ENCODE measurements at regions not wholly inside any gene's neighbourhood (a gene's known extent, or its start where the extent isn't known, plus 50 kb on each side); places are given as distances from the start of the nearest gene placed in this dataset.
"Not testable (repeated sequence)": the region's sequence is repeated elsewhere in the genome, so short reads cannot be mapped to it uniquely, and the experiment has no call there.

DNA sequence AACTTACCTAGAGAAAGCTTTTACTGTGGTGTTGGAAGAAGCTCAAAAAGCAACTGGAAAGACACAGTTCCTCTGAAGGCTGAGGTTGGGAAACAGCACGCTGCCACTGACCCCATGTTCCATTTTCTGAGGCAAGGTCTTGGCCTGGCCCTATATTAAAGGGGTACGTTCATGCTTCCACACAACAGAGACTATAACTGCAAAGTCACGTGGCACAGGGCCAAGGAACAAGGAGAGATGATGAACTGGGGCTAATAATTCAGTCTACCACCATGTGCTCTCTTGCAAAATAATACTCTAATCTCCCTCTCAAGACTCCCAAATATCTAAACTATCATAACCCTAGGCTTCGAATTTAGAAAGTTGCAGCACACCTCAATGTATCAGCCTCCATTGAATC lies 381.6 kb downstream of the DSEL start:
- no peak for DNase-seq (ENCODE audit: low read depth)

GRCh38 chr18:67133669-67134068 lies 382.9 kb downstream of the DSEL start:
- DNase-seq (ENCODE audit: low read depth): no peak

GRCh38 chr18:67132919-67133318 lies 383.6 kb downstream of the DSEL start:
- no peak for DNase-seq (ENCODE audit: low read depth)

DNA sequence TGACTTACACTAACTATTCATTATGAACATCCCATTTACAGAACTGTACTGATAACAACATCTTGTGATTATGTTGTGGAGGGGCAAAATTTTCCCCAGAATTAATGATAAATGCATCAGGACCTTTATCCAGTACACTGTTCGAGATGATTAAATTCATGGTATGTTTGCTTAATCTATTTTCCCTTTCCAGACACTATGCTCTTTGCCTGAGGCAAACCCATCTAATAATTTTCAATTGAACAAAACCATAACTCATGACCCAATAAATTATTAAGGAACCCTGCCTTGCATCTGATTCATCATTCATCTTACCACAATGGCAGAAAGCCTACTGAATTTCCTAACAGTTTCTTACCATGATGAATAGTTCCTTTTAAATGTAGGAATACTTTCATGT lies 385.0 kb downstream of the DSEL start:
- no peak for DNase-seq (ENCODE audit: low read depth)

GRCh38 chr18:67126751-67127150 lies 389.8 kb downstream of the DSEL start:
- DNase-seq (ENCODE audit: low read depth): not testable (repeated sequence)

DNA sequence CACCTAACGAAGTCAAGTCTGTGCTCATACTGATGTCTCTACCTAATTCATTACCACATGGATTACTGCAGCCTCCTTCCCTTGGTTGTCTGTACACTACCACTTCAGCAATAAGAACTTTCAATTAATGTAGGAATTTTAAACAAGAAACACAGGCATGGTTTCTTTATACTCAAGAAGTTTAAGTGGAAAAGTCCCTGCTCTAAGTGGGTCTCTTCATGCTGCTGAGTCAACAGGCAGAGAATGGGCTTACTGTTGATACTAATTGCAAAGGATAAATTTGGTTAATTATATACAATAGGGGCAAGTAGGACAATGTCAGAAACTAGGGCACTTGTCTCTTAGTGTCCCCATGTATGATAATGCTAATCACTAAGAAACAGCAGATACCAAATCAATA lies 392.6 kb downstream of the DSEL start:
- DNase-seq (ENCODE audit: low read depth): no peak

DNA sequence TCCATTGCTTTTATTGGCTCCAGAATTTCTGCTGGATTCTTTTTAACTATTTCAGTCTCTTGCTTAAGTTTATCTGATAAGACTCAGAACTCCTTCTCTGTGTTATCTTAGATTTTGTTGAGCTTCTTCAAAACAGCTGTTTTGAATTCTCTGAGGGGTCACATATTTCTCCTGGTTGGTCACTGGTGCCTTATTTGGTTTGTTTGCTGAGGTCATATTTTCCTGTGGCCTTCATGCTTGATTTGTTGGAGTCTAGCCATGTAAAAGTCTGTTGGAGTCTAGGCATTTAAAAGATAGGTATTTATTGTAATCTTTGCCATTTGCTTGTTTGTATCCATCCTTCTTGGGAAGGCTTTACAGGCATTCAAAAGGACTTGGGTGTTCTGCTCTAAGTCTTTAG lies 398.7 kb downstream of the DSEL start:
- DNase-seq (ENCODE audit: low read depth): no peak

GRCh38 chr18:67109535-67109934 lies 407.0 kb downstream of the DSEL start:
- DNase-seq (ENCODE audit: low read depth): no peak

GRCh38 chr18:67108894-67109293 lies 407.6 kb downstream of the DSEL start:
- DNase-seq (ENCODE audit: low read depth): no peak

DNA sequence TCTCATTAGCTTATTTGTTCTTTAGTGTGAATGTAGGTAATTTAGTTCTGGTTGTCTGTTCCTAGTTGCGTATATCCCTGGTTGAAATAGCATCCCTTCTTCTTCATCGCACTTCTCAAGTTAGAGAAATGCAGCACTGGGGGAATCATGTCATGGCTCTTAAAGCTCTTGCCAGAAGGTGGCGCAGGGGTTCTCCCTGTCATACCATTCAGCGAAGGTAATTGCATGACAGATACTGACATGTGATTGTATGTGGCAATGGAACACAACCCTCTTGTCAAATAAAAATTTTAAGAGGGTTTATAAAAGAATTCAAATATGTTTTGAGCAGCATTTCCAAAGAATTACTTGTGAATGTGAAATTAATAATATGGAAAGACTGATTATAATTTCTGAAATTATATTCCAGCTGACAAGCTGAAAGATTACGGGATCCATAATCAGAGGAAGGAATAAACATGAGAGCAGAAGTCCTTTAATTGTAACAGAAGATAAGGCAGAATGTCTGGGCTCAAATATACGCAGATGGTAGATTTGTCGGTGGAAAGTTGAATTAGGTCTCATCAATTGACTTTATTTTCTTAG lies 411.7 kb downstream of the DSEL start:
- peak; percentile 10 for DNase-seq (ENCODE audit: low read depth)

- no peak for DNase-seq (ENCODE audit: low read depth)
Observed at GRCh38 chr18:67094123-67094522, 422.4 kb downstream of the DSEL start.

GRCh38 chr18:67092141-67092540 lies 424.4 kb downstream of the DSEL start:
- DNase-seq (ENCODE audit: low read depth): no peak

- DNase-seq (ENCODE audit: low read depth): no peak
Observed at GRCh38 chr18:67081482-67082211, 434.9 kb downstream of the DSEL start.

- no peak for DNase-seq (ENCODE audit: low read depth)
Observed at GRCh38 chr18:67080601-67081000, 435.9 kb downstream of the DSEL start.

GRCh38 chr18:67074309-67074708 lies 442.2 kb downstream of the DSEL start:
- DNase-seq (ENCODE audit: low read depth): no peak

DNA sequence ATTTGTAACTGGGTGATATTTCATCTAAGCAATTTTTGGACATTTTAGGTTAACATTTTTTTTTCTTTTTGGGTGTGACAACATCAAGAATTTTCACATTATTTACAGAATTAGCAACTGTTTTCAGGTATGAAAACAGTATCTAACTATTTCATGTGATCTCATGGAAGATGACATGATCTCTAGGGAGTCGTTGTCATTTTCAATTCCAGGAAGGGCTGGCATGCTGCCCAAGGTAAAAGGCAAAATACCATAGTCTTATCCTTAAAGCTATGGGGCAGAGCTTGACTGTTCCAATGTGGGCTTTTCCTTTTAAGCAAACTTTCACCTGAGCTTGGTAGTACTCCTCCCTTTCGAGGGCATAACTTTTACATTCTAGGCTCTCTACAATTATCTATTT lies 443.7 kb downstream of the DSEL start:
- DNase-seq (ENCODE audit: low read depth): no peak

DNA sequence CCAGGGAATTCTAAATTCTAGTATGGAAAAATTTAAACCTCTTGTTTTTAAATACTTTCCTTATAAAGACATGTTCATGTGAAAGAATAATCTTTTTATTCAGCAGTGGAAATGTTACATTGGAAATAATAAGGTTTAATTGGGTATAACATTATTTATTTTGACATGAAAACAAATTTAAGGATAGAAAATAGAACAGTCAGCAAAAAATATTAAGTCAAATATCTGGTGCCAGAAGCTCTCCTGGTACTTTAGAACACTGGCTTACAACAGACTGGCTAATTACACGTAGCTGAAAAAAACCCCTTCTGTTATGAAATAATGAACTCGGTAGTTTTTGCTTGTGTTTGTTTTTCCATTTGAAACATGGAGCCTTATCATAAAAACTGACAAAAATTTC lies 447.9 kb downstream of the DSEL start:
- DNase-seq (ENCODE audit: low read depth): no peak

GRCh38 chr18:67047334-67047733 lies 443.4 kb upstream of the CDH19 start:
- no peak for DNase-seq (ENCODE audit: low read depth)

- no peak for DNase-seq (ENCODE audit: low read depth)
Observed at GRCh38 chr18:67043276-67043675, 439.4 kb upstream of the CDH19 start.

DNA sequence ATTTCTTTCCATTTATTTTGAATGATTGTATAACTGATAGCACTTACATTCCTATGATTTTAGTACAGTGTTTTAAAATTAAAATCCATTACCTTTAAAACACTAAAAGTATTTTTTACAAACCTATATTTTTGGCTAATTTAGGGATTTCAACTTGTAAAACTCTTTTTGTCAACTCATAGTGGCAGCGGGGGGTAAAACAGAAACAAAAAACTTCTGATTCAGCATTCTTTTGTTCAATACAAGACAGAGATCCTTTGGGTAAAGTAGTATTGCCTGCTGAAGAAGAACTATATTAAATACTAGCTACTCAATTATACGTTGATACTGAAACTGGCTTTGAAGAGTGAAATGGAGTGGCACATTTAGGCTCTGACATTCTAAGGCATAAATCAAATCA lies 437.4 kb upstream of the CDH19 start:
- DNase-seq (ENCODE audit: low read depth): no peak

DNA sequence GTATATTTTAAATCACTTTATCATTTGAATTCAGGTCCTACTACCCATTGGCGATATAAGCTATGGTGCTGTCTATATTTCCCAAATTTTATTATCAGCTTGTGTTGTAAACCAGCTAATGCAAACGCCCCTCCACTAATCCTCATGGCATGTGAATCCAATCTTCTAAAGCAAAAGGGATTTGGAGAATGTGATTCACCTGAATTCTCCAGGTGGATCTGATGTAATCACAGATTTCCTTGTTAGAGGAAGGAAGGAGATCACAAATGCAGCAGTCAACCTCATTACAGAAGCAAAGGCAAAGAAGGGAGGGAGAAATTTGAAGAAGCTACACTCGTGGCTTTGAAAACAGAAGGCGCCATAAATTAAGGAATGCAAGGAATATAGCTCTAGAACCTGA lies 431.1 kb upstream of the CDH19 start:
- no peak for DNase-seq (ENCODE audit: low read depth)

DNA sequence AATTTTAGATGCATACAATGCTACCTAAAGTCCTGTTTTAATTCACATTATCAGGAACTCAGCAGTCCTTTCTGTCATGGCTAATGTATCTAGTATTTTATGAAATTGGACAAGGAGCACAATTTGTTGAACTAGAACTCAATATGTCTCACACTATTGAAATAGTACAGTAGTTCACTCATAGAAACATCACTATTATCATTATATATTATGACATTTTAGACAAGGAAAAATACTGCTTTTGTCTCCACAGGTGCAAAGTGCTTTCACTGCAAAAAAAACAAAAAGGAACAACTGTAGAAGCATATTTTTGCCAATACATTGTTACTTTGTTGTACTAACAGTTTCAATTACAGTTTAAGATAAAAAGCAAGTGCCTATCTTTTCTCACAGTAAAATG lies 419.2 kb upstream of the CDH19 start:
- DNase-seq (ENCODE audit: low read depth): no peak

- no peak for DNase-seq (ENCODE audit: low read depth)
Observed at GRCh38 chr18:67010919-67011318, 407.0 kb upstream of the CDH19 start.

GRCh38 chr18:67007999-67008398 lies 404.1 kb upstream of the CDH19 start:
- no peak for DNase-seq (ENCODE audit: low read depth)

All from stimulated activated CD8-positive, alpha-beta memory T cell treated with anti-CD3 and anti-CD28 coated beads, Interleukin-7, amount 100 ng/mL, for 24 hours (primary cell).